ENCODE measurements at regions not wholly inside any gene's neighbourhood (a gene's known extent, or its start where the extent isn't known, plus 50 kb on each side); places are given as distances from the start of the nearest gene placed in this dataset.

- ChIA-PET CTCF (no interaction called here), POLR2A (ENCODE audit: low non-redundant PET) (no interaction called here)
- TF ChIP-seq CTCF (conservative IDR thresholded peaks at IDR 0.05; ENCODE audit: low read depth), result no peak
- no peak overlapping the region for H3K27ac ChIP-seq
- no peak for DNase-seq (ENCODE audit: low spot score)
These were observed 133.7 kb downstream of the NUDT12 start for GRCh38 chr5:103428923-103429322.

GRCh38 chr5:103428411-103428871 lies 134.1 kb downstream of the NUDT12 start:
- no peak overlapping the region for H3K27ac ChIP-seq
- ChIA-PET CTCF (interaction anchor here (0.6 kb wide), 1 partner anchor 541 kb away, joined by 3 read pairs; no protein-coding TSS in a partner anchor), POLR2A (ENCODE audit: low non-redundant PET) (no interaction called here)
- TF ChIP-seq CTCF (conservative IDR thresholded peaks at IDR 0.05; ENCODE audit: low read depth), result no peak
- DNase-seq (ENCODE audit: low spot score), result no peak

- POLR2A ChIA-PET (ENCODE audit: low non-redundant PET), result no interaction called here
- no peak overlapping the region for H3K27ac ChIP-seq
- CTCF ChIA-PET, result interaction anchor here (0.7 kb wide), 1 partner anchor 49 kb away, joined by 5 read pairs; no protein-coding TSS in a partner anchor
These were observed 135.3 kb downstream of the NUDT12 start for GRCh38 chr5:103427326-103427725.

GRCh38 chr5:103425686-103426454 lies 136.7 kb downstream of the NUDT12 start:
- TF ChIP-seq CTCF (conservative IDR thresholded peaks at IDR 0.05; ENCODE audit: low read depth), result no peak
- H3K27ac ChIP-seq, result no peak overlapping the region
- DNase-seq (ENCODE audit: low spot score), result no peak
- ChIA-PET CTCF (no interaction called here), POLR2A (ENCODE audit: low non-redundant PET) (no interaction called here)

More at GRCh38 chr5:103427326-103427725, 135.3 kb downstream of the NUDT12 start:
- no peak for DNase-seq (ENCODE audit: low spot score)
- TF ChIP-seq CTCF (conservative IDR thresholded peaks at IDR 0.05; ENCODE audit: low read depth), result no peak

- ChIA-PET POLR2A (ENCODE audit: low non-redundant PET) (no interaction called here), CTCF (interaction anchor here (0.6 to 0.7 kb wide), 2 partner anchors 13 kb away, joined by 4 to 5 read pairs; no protein-coding TSS in a partner anchor)
- DNase-seq (ENCODE audit: low spot score), result no peak
These were observed 138.0 kb downstream of the NUDT12 start for GRCh38 chr5:103424453-103425205.

More at GRCh38 chr5:103424453-103425205, 138.0 kb downstream of the NUDT12 start:
- TF ChIP-seq CTCF (conservative IDR thresholded peaks at IDR 0.05; ENCODE audit: low read depth), result no peak
- H3K27ac ChIP-seq, result no peak overlapping the region

All from RWPE1 (cell line).